ENCODE measurements at regions not wholly inside any gene's neighbourhood (a gene's known extent, or its start where the extent isn't known, plus 50 kb on each side); places are given as distances from the start of the nearest gene placed in this dataset.

GRCh38 chr6:19477563-19477962, 359.6 kb upstream of the ID4 start:
- H3K9me3 ChIP-seq = no peaks in the 10 kb centered on the region
- H3K27ac ChIP-seq = no peak overlapping the region
- TF ChIP-seq, protein P1, sequence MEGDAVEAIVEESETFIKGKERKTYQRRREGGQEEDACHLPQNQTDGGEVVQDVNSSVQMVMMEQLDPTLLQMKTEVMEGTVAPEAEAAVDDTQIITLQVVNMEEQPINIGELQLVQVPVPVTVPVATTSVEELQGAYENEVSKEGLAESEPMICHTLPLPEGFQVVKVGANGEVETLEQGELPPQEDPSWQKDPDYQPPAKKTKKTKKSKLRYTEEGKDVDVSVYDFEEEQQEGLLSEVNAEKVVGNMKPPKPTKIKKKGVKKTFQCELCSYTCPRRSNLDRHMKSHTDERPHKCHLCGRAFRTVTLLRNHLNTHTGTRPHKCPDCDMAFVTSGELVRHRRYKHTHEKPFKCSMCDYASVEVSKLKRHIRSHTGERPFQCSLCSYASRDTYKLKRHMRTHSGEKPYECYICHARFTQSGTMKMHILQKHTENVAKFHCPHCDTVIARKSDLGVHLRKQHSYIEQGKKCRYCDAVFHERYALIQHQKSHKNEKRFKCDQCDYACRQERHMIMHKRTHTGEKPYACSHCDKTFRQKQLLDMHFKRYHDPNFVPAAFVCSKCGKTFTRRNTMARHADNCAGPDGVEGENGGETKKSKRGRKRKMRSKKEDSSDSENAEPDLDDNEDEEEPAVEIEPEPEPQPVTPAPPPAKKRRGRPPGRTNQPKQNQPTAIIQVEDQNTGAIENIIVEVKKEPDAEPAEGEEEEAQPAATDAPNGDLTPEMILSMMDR (IDR thresholded peaks at IDR 0.05) = no peak
- no peak overlapping the region for H3K4me3 ChIP-seq
- DNase-seq (no peak), ATAC-seq (no peak)
- H3K36me3 ChIP-seq = no peaks in the 10 kb centered on the region
- intact Hi-C loops (cut with DNase I) = no loop called here
- no peaks in the 10 kb centered on the region for H3K4me1 ChIP-seq
- H3K27me3 ChIP-seq = no peaks in the 10 kb centered on the region

DNA sequence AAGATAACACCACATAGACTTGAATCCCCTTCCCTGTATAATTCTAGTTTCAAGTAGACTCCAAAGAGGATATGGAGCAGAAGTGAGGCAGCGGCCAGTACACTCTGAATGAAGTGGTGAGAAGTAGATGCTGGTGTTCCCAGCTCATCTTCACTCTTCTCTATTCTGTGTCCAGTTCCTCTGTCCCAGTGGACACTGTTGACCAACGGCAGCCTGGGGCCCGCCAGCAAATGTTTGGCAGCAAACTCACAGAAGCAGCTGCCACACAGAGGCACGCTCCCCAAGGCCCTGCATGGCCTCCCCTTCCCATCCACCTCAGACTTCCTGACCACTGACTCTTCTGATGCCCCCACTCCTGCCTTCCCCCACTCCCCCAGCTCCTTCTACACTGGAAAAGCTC, 358.9 kb upstream of the ID4 start:
- intact Hi-C loops (cut with DNase I) = no loop called here
- DNase-seq = no peak
- Histone ChIP-seq H3K27ac (no peak overlapping the region), H3K4me1 (no peaks in the 10 kb centered on the region), H3K4me3 (no peak overlapping the region), H3K9me3 (no peaks in the 10 kb centered on the region), H3K36me3 (no peaks in the 10 kb centered on the region), H3K27me3 (no peaks in the 10 kb centered on the region)
- TF ChIP-seq, protein P1 (IDR thresholded peaks at IDR 0.05) = no peak
- no peak for ATAC-seq

DNA sequence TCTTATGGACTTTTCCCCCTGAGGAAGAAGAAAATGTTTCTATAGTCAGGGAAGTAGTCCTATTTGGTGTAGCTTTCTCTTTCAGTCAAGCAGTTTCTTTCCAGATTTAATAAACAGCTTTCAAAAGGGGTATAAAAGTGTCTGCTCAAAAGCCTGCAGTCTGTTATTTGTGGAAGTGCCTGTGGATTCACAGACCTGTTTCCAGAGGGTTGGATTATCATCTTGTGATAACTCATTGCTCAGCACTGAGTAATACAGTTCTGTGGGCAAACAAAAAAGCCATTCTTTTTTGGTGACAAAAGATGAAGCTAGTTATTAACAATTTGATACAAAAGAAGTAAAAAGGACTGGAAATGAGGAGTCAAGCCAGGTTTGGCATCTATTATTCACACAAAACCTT, 358.2 kb upstream of the ID4 start:
- Histone ChIP-seq H3K9me3 (no peaks in the 10 kb centered on the region), H3K36me3 (no peaks in the 10 kb centered on the region), H3K4me1 (no peaks in the 10 kb centered on the region), H3K27me3 (no peaks in the 10 kb centered on the region), H3K27ac (no peak overlapping the region), H3K4me3 (no peak overlapping the region)
- DNase-seq (no peak), ATAC-seq (no peak)
- intact Hi-C loops (cut with DNase I) = no loop called here
- TF ChIP-seq, protein P1 (IDR thresholded peaks at IDR 0.05) = no peak

- ATAC-seq (no peak), DNase-seq (no peak)
- Histone ChIP-seq H3K27ac (no peak overlapping the region), H3K36me3 (no peaks in the 10 kb centered on the region), H3K4me3 (no peak overlapping the region), H3K27me3 (no peaks in the 10 kb centered on the region), H3K4me1 (no peaks in the 10 kb centered on the region), H3K9me3 (no peaks in the 10 kb centered on the region)
- TF ChIP-seq, protein P1 (IDR thresholded peaks at IDR 0.05) = no peak
- intact Hi-C loops (cut with DNase I) = no loop called here
Observed at GRCh38 chr6:19479551-19479950, 357.6 kb upstream of the ID4 start.

DNA sequence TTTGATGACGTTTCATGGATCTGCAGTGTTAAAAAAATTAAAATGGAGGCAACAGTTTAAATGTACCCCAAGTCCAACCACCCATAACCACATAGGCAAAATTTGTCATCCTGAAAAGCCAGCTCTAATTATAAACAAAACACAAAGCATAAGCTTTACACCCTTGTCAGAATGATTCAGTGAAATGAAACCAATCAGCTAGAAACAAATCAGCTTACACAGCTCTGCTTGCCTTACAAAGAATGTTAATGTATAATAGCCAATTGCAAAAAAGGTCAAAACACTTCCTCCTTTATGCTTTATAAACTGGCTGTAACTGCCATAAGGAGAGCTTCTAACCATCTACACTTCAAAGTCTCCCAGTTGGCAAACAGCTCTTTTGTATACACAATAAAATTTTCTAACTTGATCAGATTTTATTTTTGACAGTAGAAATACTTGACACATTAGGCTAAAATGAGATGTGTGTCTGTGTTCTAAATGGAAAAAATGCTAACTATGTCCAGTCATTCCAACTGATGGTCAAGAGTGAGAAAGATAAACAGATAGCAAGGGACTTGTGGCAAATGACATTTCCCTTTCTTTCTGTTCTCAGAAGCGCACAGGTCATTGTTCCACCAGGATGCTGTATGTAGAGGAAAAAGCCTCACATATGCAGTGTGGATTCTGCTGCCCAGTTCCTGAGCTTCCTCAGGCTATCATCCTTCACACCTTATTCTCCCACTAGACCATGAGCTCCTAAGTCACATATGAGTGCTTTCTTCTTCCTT, 344.3 kb upstream of the ID4 start:
- H3K27me3 ChIP-seq = no peaks in the 10 kb centered on the region
- no peaks in the 10 kb centered on the region for H3K9me3 ChIP-seq
- H3K36me3 ChIP-seq = no peaks in the 10 kb centered on the region
- H3K4me3 ChIP-seq = no peak overlapping the region
- ATAC-seq (no peak), DNase-seq (no peak)
- TF ChIP-seq, protein P1 (IDR thresholded peaks at IDR 0.05) = no peak
- intact Hi-C loops (cut with DNase I) = no loop called here
- no peaks in the 10 kb centered on the region for H3K4me1 ChIP-seq
- no peak overlapping the region for H3K27ac ChIP-seq
